Activated T-helper 1 cell treated with anti-CD3 and anti-CD28 coated beads, Interleukin-12 subunit alpha, Interleukin-12 subunit beta, Interleukin-2, Interleukin-4 antibody, amounts not matched to agents 30 ng/mL and 10 ng/mL and 1 ng/mL, durations not matched to agents 14 hours and 24 hours and 36 hours (primary cell): ENCODE measurements at regions not wholly inside any gene's neighbourhood (a gene's known extent, or its start where the extent isn't known, plus 50 kb on each side); places are given as distances from the start of the nearest gene placed in this dataset.

Source experiments
- DNase-seq: peaks from one replicate; pipeline ENCODE4 v3.0.0; 2021; ENCODE audit warnings: low spot score
- H3K27ac Mint-ChIP-seq: one replicate; pipeline ENCODE4 v1.8.0; 2021; ENCODE audit warnings: mild to moderate bottlenecking, mixed read lengths
- H3K27me3 Mint-ChIP-seq: one replicate; pipeline ENCODE4 v1.8.0; 2022; ENCODE audit warnings: mild to moderate bottlenecking, moderate library complexity, mixed read lengths; ENCODE audit not compliant: insufficient read depth
- H3K36me3 Mint-ChIP-seq: one replicate; pipeline ENCODE4 v1.8.0; 2021; ENCODE audit warnings: low read depth, mixed read lengths
- H3K4me1 Mint-ChIP-seq: one replicate; pipeline ENCODE4 v1.8.0; 2021; ENCODE audit warnings: low read depth, mixed read lengths
- H3K4me3 Mint-ChIP-seq: one replicate; pipeline ENCODE4 v1.8.0; 2021; ENCODE audit warnings: mild to moderate bottlenecking, moderate library complexity, mixed read lengths
- H3K9me3 Mint-ChIP-seq: one replicate; pipeline ENCODE4 v1.8.0; 2021; ENCODE audit warnings: mixed read lengths
- intact Hi-C: fragments of 100-400 bp; cut with micrococcal nuclease; formaldehyde crosslinking; loops from one replicate; pipeline ENCODE4 v1.15.1; 2024

DNA sequence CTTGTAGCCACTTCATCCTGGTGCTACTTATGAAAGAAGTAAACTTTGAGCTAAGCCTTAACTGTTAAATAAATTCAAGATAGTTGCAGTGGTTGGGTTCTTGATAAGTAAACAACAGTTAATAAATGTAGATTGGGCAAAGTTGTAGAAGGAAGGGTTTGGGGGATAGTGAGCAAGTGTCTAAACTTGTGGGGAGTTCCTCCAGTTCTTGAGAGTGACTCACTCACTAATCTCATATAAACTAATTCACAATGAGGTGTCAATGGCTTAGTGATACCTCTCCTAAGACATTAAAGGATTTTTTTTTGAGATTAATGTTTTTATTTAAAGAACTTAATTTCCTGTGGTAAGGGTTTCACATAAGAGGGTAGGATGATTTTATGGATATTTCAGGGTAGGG, 507.4 kb downstream of the BMP2 start:
- intact Hi-C loops, result no loop called here
- Mint-ChIP-seq H3K9me3 (peaks cover 12% of the 10 kb centered on the region), H3K36me3 (no peaks in the 10 kb centered on the region), H3K27me3 (no peaks in the 10 kb centered on the region), H3K4me1 (no peaks in the 10 kb centered on the region), H3K4me3 (no peak overlapping the region), H3K27ac (no peak overlapping the region)
- no peak for DNase-seq

DNA sequence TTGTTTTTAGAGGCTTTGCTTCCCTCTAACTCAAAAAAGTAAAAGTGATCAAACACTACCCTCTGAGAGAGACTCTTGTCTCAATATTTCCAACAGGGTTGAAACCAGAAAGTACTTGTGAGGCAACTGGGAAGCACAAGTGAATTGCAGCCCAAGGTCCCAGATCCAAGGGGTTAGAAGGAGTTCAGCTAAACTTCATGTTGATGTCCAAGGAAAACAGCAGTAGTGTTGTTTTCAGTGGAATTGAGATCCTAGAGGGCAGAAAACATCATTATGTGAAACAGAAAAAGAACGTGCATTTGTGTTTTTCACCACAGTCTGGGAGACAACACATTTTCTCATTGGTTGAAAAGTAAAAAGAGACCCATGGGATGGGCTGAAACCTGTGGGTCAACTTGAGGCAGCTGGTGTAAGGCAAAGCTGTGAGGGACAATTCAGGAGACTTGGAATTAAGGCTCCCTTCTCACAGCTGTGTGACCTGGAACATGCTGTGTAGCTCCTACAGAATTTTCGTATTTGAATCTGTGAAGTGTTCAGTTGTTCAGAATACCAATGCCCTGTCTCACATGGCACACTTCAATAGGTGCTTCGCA, 508.3 kb downstream of the BMP2 start:
- Mint-ChIP-seq H3K36me3 (no peaks in the 10 kb centered on the region), H3K4me1 (no peaks in the 10 kb centered on the region), H3K4me3 (no peak overlapping the region), H3K9me3 (peaks cover 12% of the 10 kb centered on the region), H3K27me3 (no peaks in the 10 kb centered on the region), H3K27ac (no peak overlapping the region)
- no peak for DNase-seq
- intact Hi-C loops, result no loop called here

DNA sequence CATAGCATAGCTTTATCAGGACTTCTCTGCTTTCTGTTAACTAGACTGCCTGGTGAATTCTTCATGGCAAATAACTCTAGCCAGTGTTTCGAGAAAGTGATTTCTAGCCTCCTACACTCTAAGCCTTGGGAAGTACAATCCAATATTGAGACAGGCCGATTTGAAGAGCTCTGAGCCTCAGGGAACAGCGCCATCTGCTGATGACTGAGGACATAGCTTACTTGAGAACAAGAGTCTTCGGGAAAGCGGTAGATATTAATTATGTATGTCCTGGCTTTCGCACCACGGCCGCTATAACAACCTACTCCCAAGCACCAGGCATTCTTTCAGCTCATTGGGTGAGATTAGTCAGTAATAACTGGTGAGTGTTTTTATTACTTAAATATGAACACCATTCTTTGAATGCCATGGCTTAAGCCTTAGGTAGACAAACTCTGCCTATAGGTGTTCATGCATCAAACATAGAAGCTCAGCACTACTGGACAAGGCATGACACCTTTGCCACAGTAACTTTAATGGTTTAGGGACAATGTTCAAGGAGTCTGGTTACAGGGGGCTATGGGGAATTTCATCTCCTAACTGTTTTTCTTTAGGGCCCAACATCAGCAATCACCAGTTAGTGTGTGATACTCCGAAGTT, 518.6 kb downstream of the BMP2 start:
- DNase-seq, result peak; percentile 4
- H3K4me1 Mint-ChIP-seq, result no peaks in the 10 kb centered on the region
- H3K9me3 Mint-ChIP-seq, result no peaks in the 10 kb centered on the region
- H3K4me3 Mint-ChIP-seq, result no peak overlapping the region
- H3K27me3 Mint-ChIP-seq, result no peaks in the 10 kb centered on the region
- H3K36me3 Mint-ChIP-seq, result no peaks in the 10 kb centered on the region
- H3K27ac Mint-ChIP-seq, result no peak overlapping the region
- intact Hi-C loops, result loop anchor here (5.0 to 10.0 kb wide), 3 partner anchors 521 to 1761 kb away; partner anchors contain the start of gene BMP2

DNA sequence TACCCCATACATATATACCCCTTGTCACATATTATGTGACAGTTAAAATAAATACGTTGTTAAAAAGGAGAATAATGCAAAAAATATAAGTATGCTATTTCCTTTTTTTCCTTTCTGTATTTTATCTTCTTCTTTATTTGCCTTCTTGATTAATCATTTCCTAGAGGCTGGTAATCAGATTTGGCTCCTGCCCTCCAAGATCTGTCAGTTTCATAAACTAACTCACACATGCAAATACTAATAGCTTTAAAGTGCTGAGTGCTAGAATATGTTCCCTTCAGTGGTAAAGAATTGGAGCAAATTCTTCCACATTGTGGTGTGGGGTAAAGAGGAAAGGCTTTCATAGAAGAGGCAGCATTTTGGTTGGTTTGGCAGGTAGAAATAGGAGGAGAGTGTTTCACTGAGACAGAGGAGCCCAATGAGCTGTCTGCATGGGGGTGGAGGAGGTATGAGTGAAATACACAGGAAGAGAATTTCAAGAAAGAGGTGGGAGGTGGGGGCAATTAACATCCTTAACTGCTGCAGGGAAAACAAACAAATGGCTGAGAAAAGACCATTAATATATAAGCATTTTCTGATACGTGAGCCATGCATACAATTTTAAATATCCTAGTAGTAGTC, 523.9 kb downstream of the BMP2 start:
- DNase-seq, result no peak
- H3K36me3 Mint-ChIP-seq, result no peaks in the 10 kb centered on the region
- H3K27ac Mint-ChIP-seq, result no peak overlapping the region
- H3K4me3 Mint-ChIP-seq, result no peak overlapping the region
- intact Hi-C loops, result no loop called here
- H3K27me3 Mint-ChIP-seq, result no peaks in the 10 kb centered on the region
- no peaks in the 10 kb centered on the region for H3K4me1 Mint-ChIP-seq
- no peaks in the 10 kb centered on the region for H3K9me3 Mint-ChIP-seq

DNA sequence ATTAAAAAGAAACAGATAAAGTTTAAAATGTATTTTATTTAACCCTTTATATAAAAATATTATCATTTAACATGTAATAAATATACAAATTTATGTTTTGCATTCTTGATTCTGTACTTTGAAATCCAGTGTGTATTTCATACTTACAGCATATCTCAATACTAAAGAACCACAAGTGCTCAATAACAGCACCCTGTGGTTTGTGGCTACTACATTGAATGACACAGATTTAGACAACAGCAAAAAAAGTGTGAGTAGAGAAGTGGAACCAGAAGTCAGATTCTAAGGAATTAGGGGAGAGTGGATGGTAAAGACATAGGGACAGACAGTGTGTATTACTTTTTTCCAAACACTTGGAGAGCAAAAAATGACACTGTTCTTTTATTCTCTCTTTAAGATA, 524.5 kb downstream of the BMP2 start:
- no peaks in the 10 kb centered on the region for H3K27me3 Mint-ChIP-seq
- no peak for DNase-seq
- H3K4me1 Mint-ChIP-seq, result no peaks in the 10 kb centered on the region
- no peak overlapping the region for H3K4me3 Mint-ChIP-seq
- intact Hi-C loops, result no loop called here
- H3K27ac Mint-ChIP-seq, result no peak overlapping the region
- no peaks in the 10 kb centered on the region for H3K9me3 Mint-ChIP-seq
- no peaks in the 10 kb centered on the region for H3K36me3 Mint-ChIP-seq

DNA sequence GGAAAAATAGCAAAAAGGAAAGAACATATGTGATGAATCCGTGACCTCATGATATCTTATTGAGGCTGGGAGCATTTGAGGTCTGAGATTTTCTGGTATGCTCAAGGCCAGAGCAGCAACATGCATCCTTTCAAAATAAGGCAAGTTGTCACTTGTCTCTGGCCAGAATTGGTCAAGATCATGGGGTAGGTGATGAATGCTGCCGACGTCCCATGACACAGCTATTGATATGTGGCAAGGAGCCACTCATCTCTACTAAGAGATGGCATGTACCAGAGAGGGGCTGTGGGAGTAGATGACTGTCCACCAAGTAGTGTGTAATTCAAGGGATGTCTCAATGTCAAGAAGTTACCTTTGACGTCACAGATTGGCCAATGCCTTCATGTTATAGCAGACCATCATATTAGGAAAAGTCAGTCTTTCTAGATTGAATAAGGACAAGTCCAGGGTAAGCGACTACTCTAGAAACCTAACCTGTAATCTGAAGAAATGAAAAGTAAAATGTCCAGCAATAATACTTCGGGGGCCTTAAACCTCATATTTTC, 527.4 kb downstream of the BMP2 start:
- no peaks in the 10 kb centered on the region for H3K27me3 Mint-ChIP-seq

DNA sequence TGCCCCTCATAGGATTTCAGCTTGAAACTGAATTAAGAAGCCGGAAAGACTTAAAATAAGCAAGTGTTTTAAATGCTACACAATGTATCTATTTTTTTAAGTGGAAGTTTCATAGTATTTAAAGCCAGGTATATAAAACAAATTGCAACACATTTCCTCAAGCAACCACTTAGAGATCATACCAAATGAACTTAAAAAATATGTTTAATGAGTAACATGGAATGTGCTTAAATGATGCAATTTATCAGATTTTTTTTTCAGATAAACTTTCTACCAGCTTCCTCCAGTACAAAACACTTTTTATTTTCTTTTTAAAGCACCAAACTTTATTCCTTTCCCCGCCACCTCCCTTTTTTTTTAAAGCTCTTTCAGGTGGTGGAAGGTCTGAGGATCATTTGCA, 534.3 kb downstream of the BMP2 start:
- Mint-ChIP-seq H3K4me1 (no peaks in the 10 kb centered on the region), H3K4me3 (no peak overlapping the region), H3K36me3 (no peaks in the 10 kb centered on the region), H3K27me3 (no peaks in the 10 kb centered on the region), H3K27ac (no peak overlapping the region), H3K9me3 (peaks cover 4% of the 10 kb centered on the region)
- DNase-seq, result no peak
- intact Hi-C loops, result no loop called here

More for the DNA sequence above, 527.4 kb downstream of the BMP2 start:
- Mint-ChIP-seq H3K9me3 (no peaks in the 10 kb centered on the region), H3K4me3 (no peak overlapping the region), H3K27ac (no peak overlapping the region), H3K36me3 (no peaks in the 10 kb centered on the region), H3K4me1 (no peaks in the 10 kb centered on the region)
- no peak for DNase-seq
- intact Hi-C loops, result no loop called here

DNA sequence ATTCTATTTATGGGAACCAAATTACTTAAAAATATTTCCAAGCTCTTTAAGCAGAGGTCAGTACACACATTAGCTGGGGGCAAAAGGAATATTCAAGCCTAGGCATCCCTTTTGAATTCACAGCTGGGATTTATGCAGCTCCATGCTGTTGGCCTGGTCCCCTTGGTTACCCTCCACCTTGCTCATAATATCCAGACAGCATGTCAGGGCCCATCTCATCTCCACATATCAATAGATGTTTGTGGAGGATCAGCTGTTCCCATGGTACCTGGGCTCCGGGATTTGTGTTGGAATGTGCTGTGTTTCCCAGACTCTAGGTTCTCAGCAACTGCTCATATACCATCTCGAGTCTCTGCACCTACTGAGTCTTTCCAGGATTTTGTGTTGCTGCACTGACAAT, 534.8 kb downstream of the BMP2 start:
- peaks cover 4% of the 10 kb centered on the region for H3K9me3 Mint-ChIP-seq
- no peaks in the 10 kb centered on the region for H3K36me3 Mint-ChIP-seq
- no peaks in the 10 kb centered on the region for H3K27me3 Mint-ChIP-seq
- no peaks in the 10 kb centered on the region for H3K4me1 Mint-ChIP-seq
- intact Hi-C loops, result no loop called here
- no peak for DNase-seq
- H3K4me3 Mint-ChIP-seq, result no peak overlapping the region
- no peak overlapping the region for H3K27ac Mint-ChIP-seq

DNA sequence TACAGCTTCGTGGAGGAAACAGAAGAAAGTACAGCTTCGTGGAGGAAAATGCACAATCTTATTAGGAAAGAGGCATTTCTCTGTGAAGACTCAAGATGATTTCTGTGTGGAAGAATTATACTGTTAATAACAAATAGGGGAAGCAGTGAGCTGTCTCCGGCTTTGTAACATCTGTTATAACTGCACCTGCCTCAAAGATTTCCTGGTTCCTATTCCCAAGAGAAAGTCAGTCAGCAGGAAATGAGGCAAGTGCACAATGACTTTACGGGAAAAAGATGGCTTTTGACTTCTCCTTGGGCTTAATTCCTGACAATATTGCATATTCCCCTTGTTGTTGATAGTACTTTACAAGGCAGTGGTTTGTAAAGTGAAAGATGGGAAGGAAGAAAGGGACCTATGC, 538.5 kb downstream of the BMP2 start:
- no peaks in the 10 kb centered on the region for H3K9me3 Mint-ChIP-seq
- H3K4me3 Mint-ChIP-seq, result no peak overlapping the region
- intact Hi-C loops, result no loop called here
- H3K4me1 Mint-ChIP-seq, result no peaks in the 10 kb centered on the region
- no peak for DNase-seq
- H3K27me3 Mint-ChIP-seq, result no peaks in the 10 kb centered on the region
- no peak overlapping the region for H3K27ac Mint-ChIP-seq
- H3K36me3 Mint-ChIP-seq, result no peaks in the 10 kb centered on the region

DNA sequence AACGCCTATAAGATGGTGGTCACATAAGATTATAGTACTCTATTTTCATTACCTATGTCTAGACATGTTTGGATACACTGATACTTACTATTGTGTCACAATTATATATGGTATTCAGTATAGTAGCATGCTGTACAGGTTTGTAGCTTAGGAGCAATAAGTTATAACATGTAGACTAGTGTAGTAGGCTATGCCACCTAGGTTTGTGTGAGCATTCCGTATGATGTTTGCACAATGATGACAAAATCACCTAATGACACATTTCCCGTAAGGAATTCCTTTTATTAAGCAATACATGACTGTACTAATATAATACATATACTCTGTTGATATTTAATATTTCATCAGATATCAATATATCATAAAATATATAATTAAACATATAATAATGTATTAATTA, 540.7 kb downstream of the BMP2 start:
- no peak overlapping the region for H3K4me3 Mint-ChIP-seq
- no peak for DNase-seq
- H3K36me3 Mint-ChIP-seq, result no peaks in the 10 kb centered on the region
- no peaks in the 10 kb centered on the region for H3K9me3 Mint-ChIP-seq
- H3K27me3 Mint-ChIP-seq, result no peaks in the 10 kb centered on the region
- H3K4me1 Mint-ChIP-seq, result no peaks in the 10 kb centered on the region
- intact Hi-C loops, result no loop called here
- H3K27ac Mint-ChIP-seq, result no peak overlapping the region

DNA sequence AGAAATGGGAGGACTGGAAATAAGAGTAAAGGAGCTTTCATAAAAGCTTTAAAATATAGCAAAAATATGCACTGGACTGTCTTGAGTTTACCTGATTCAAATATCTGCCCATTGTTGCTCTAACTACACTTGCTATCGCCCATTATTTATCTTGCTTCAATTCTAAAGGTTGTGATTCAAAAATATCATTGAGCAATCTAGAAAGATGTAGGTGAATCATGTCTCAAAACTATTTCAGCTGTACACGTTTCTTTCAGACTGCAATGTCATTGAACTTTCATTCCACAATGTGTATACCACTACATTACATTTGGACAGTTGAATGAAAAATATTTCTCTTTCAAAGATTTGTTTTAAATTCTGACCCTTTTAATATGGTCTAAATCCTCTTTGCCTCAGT, 545.6 kb downstream of the BMP2 start:
- intact Hi-C loops, result no loop called here
- Mint-ChIP-seq H3K27me3 (no peaks in the 10 kb centered on the region), H3K36me3 (no peaks in the 10 kb centered on the region), H3K4me3 (no peak overlapping the region), H3K4me1 (no peaks in the 10 kb centered on the region), H3K9me3 (peaks cover 5% of the 10 kb centered on the region), H3K27ac (no peak overlapping the region)
- DNase-seq, result no peak

DNA sequence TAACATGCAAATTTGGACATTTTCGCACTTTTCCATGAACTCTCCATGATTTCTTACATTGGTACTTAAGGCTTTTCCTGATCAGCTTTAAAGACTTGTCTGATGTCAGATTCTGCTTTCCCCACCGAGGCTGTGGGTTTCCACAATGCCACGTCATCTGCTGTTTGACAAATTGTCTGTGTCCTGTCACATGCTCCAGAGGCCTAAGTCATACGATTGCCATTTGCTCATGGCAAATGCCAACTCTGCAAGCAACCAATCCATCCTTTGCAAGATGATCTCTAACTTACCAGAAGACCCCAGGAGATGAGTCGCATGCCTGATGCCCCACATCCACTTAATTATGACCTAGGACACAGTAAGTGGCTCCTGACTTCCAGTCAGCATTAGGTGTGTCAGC, 556.5 kb downstream of the BMP2 start:
- Mint-ChIP-seq H3K4me1 (no peaks in the 10 kb centered on the region), H3K36me3 (no peaks in the 10 kb centered on the region), H3K9me3 (peaks cover 6% of the 10 kb centered on the region), H3K4me3 (no peak overlapping the region), H3K27ac (no peak overlapping the region), H3K27me3 (no peaks in the 10 kb centered on the region)
- intact Hi-C loops, result no loop called here
- no peak for DNase-seq

DNA sequence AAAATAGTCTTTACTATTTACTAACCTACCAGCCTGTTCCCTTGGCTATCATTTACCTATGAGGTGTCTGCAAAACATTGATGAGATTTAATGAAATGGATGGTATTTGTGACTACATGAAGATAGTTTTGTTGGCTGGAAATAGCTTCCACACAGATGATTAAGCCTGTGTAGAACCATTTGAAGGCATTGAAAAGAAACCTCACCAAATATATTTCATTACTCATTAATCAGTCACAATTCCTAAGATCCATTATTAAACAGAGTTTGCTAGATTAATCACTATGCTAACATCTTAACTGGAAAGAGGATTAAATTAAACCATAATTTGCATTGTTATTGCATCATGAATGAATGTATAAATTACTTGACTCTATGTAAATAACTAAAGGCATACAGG, 560.3 kb downstream of the BMP2 start:
- H3K36me3 Mint-ChIP-seq, result no peaks in the 10 kb centered on the region
- DNase-seq, result no peak
- H3K9me3 Mint-ChIP-seq, result no peaks in the 10 kb centered on the region
- intact Hi-C loops, result no loop called here
- no peaks in the 10 kb centered on the region for H3K27me3 Mint-ChIP-seq
- no peak overlapping the region for H3K27ac Mint-ChIP-seq
- H3K4me1 Mint-ChIP-seq, result no peaks in the 10 kb centered on the region
- H3K4me3 Mint-ChIP-seq, result no peak overlapping the region
